ENCODE measurements at regions not wholly inside any gene's neighbourhood (a gene's known extent, or its start where the extent isn't known, plus 50 kb on each side); places are given as distances from the start of the nearest gene placed in this dataset.

GRCh38 chr10:57102236-57102635 lies 741.2 kb upstream of the ZWINT start:
- H3K27me3 ChIP-seq (ENCODE audit: control insufficient read depth, insufficient read depth, low read length): no peaks in the 10 kb centered on the region
- POLR2A ChIA-PET: no interaction called here
- CTCF ChIA-PET: no interaction called here

GRCh38 chr10:57098146-57098545 lies 737.1 kb upstream of the ZWINT start:
- POLR2A ChIA-PET: no interaction called here
- CTCF ChIA-PET: interaction anchor here (1.2 kb wide), 1 partner anchor 49 kb away, joined by 3 read pairs; no protein-coding TSS in a partner anchor
- Histone ChIP-seq H3K27me3 (ENCODE audit: control insufficient read depth, insufficient read depth, low read length) (no peaks in the 10 kb centered on the region), H3K36me3 (ENCODE audit: control insufficient read depth, insufficient read depth, low read length) (no peaks in the 10 kb centered on the region), H3K4me3 (ENCODE audit: low read depth, low read length) (no peak overlapping the region)
- DNase-seq (ENCODE audit: low read depth): no peak
- TF ChIP-seq, protein P1, sequence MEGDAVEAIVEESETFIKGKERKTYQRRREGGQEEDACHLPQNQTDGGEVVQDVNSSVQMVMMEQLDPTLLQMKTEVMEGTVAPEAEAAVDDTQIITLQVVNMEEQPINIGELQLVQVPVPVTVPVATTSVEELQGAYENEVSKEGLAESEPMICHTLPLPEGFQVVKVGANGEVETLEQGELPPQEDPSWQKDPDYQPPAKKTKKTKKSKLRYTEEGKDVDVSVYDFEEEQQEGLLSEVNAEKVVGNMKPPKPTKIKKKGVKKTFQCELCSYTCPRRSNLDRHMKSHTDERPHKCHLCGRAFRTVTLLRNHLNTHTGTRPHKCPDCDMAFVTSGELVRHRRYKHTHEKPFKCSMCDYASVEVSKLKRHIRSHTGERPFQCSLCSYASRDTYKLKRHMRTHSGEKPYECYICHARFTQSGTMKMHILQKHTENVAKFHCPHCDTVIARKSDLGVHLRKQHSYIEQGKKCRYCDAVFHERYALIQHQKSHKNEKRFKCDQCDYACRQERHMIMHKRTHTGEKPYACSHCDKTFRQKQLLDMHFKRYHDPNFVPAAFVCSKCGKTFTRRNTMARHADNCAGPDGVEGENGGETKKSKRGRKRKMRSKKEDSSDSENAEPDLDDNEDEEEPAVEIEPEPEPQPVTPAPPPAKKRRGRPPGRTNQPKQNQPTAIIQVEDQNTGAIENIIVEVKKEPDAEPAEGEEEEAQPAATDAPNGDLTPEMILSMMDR (IDR thresholded peaks at IDR 0.05; ENCODE audit: insufficient read depth, low read depth, low read length): no peak

More at GRCh38 chr10:57102236-57102635, 741.2 kb upstream of the ZWINT start:
- H3K36me3 ChIP-seq (ENCODE audit: control insufficient read depth, insufficient read depth, low read length): no peaks in the 10 kb centered on the region
- TF ChIP-seq, protein P1 (IDR thresholded peaks at IDR 0.05; ENCODE audit: insufficient read depth, low read depth, low read length): no peak
- no peak overlapping the region for H3K4me3 ChIP-seq (ENCODE audit: low read depth, low read length)
- no peak for DNase-seq (ENCODE audit: low read depth)

- TF ChIP-seq, protein P1 (IDR thresholded peaks at IDR 0.05; ENCODE audit: insufficient read depth, low read depth, low read length): no peak
- ChIA-PET POLR2A (no interaction called here), CTCF (no interaction called here)
- H3K4me3 ChIP-seq (ENCODE audit: low read depth, low read length): no peak overlapping the region
- no peaks in the 10 kb centered on the region for H3K27me3 ChIP-seq (ENCODE audit: control insufficient read depth, insufficient read depth, low read length)
- no peak for DNase-seq (ENCODE audit: low read depth)
- H3K36me3 ChIP-seq (ENCODE audit: control insufficient read depth, insufficient read depth, low read length): no peaks in the 10 kb centered on the region
Observed at GRCh38 chr10:57096044-57096443, 735.0 kb upstream of the ZWINT start.

DNA sequence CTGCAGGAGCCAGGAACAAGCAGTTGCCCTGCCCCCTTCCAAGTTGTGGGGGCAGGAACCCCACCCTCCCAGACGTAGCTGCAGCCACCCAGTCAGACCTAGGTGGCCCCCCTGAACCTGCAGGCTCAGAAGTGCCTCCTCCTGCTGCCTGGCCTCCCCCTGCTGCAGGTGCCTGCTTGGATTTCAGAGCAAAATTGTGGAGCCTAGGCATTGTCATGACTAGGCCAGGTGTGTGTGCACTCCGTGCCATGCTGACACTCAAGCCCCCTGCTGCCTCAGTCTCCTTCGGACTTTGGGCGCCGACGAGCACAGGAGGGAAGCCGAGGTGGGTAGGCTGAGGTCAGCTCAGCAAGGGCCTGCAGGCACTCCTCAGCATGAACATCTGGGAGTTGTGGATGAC lies 733.9 kb upstream of the ZWINT start:
- Histone ChIP-seq H3K36me3 (ENCODE audit: control insufficient read depth, insufficient read depth, low read length) (no peaks in the 10 kb centered on the region), H3K4me3 (ENCODE audit: low read depth, low read length) (no peak overlapping the region), H3K27me3 (ENCODE audit: control insufficient read depth, insufficient read depth, low read length) (no peaks in the 10 kb centered on the region)
- DNase-seq (ENCODE audit: low read depth): no peak
- POLR2A ChIA-PET: no interaction called here
- TF ChIP-seq, protein P1 (IDR thresholded peaks at IDR 0.05; ENCODE audit: insufficient read depth, low read depth, low read length): no peak
- CTCF ChIA-PET: interaction anchor here (0.5 kb wide), 1 partner anchor 1355 kb away, joined by 4 read pairs; no protein-coding TSS in a partner anchor

GRCh38 chr10:57094083-57094482 lies 733.0 kb upstream of the ZWINT start:
- CTCF ChIA-PET: no interaction called here
- H3K27me3 ChIP-seq (ENCODE audit: control insufficient read depth, insufficient read depth, low read length): no peaks in the 10 kb centered on the region
- H3K36me3 ChIP-seq (ENCODE audit: control insufficient read depth, insufficient read depth, low read length): no peaks in the 10 kb centered on the region
- TF ChIP-seq, protein P1 (IDR thresholded peaks at IDR 0.05; ENCODE audit: insufficient read depth, low read depth, low read length): no peak
- no peak for DNase-seq (ENCODE audit: low read depth)
- H3K4me3 ChIP-seq (ENCODE audit: low read depth, low read length): no peak overlapping the region
- POLR2A ChIA-PET: no interaction called here
